ENCODE measurements at regions not wholly inside any gene's neighbourhood (a gene's known extent, or its start where the extent isn't known, plus 50 kb on each side); places are given as distances from the start of the nearest gene placed in this dataset.
"Not testable (repeated sequence)": the region's sequence is repeated elsewhere in the genome, so short reads cannot be mapped to it uniquely, and the experiment has no call there.

- TF ChIP-seq CTCF (IDR thresholded peaks at IDR 0.05): no peak
- Histone ChIP-seq H3K27ac (no peak overlapping the region), H3K9me3 (no peaks in the 10 kb centered on the region), H3K4me1 (no peaks in the 10 kb centered on the region), H3K36me3 (no peaks in the 10 kb centered on the region), H3K9ac (ENCODE audit: low read depth in 2 of 2, low read length in 2 of 2) (no peak overlapping the region), H3K27me3 (no peaks in the 10 kb centered on the region), H3K4me3 (no peak overlapping the region)
- no peak for DNase-seq
- intact Hi-C loops (cut with DNase I): no loop called here
Measured at GRCh38 chr10:109239371-109239770, 683.9 kb downstream of the XPNPEP1 start.

- Histone ChIP-seq H3K27ac (no peak overlapping the region), H3K36me3 (no peaks in the 10 kb centered on the region), H3K4me3 (no peak overlapping the region), H3K4me1 (no peaks in the 10 kb centered on the region), H3K9me3 (no peaks in the 10 kb centered on the region), H3K27me3 (no peaks in the 10 kb centered on the region), H3K9ac (ENCODE audit: low read depth in 2 of 2, low read length in 2 of 2) (no peak overlapping the region)
- no peak for TF ChIP-seq CTCF (IDR thresholded peaks at IDR 0.05)
- intact Hi-C loops (cut with DNase I): no loop called here
- no peak for DNase-seq
Measured at GRCh38 chr10:109237682-109238081, 685.6 kb downstream of the XPNPEP1 start.

GRCh38 chr10:109237050-109237449, 686.3 kb downstream of the XPNPEP1 start:
- Histone ChIP-seq H3K27me3 (no peaks in the 10 kb centered on the region), H3K9ac (ENCODE audit: low read depth in 2 of 2, low read length in 2 of 2) (no peak overlapping the region), H3K4me3 (no peak overlapping the region), H3K36me3 (no peaks in the 10 kb centered on the region), H3K27ac (no peak overlapping the region), H3K4me1 (no peaks in the 10 kb centered on the region), H3K9me3 (no peaks in the 10 kb centered on the region)
- TF ChIP-seq CTCF (IDR thresholded peaks at IDR 0.05): no peak
- intact Hi-C loops (cut with DNase I): no loop called here
- DNase-seq: no peak

- H3K4me3 ChIP-seq; H3K9ac ChIP-seq (ENCODE audit: low read depth in 2 of 2, low read length in 2 of 2); H3K27me3 ChIP-seq; H3K36me3 ChIP-seq; H3K9me3 ChIP-seq; H3K27ac ChIP-seq; H3K4me1 ChIP-seq; intact Hi-C loops (cut with DNase I); DNase-seq: not testable (repeated sequence)
Measured at GRCh38 chr10:109223533-109223932, 699.8 kb downstream of the XPNPEP1 start.

GRCh38 chr10:109219935-109220605, 703.2 kb downstream of the XPNPEP1 start:
- Histone ChIP-seq H3K27ac (no peak overlapping the region), H3K36me3 (no peaks in the 10 kb centered on the region), H3K4me1 (no peaks in the 10 kb centered on the region), H3K9me3 (no peaks in the 10 kb centered on the region), H3K9ac (ENCODE audit: low read depth in 2 of 2, low read length in 2 of 2) (no peak overlapping the region), H3K27me3 (no peaks in the 10 kb centered on the region), H3K4me3 (no peak overlapping the region)
- DNase-seq: no peak
- intact Hi-C loops (cut with DNase I): no loop called here
- TF ChIP-seq CTCF (IDR thresholded peaks at IDR 0.05): no peak

GRCh38 chr10:109218207-109218606, 705.1 kb downstream of the XPNPEP1 start:
- no peak overlapping the region for H3K27ac ChIP-seq
- no peaks in the 10 kb centered on the region for H3K36me3 ChIP-seq
- H3K9me3 ChIP-seq: no peaks in the 10 kb centered on the region
- H3K4me1 ChIP-seq: no peaks in the 10 kb centered on the region
- H3K4me3 ChIP-seq: no peak overlapping the region
- intact Hi-C loops (cut with DNase I): no loop called here
- no peak for DNase-seq
- no peak overlapping the region for H3K9ac ChIP-seq (ENCODE audit: low read depth in 2 of 2, low read length in 2 of 2)
- H3K27me3 ChIP-seq: no peaks in the 10 kb centered on the region
- TF ChIP-seq CTCF (IDR thresholded peaks at IDR 0.05): no peak

All from colonic mucosa (tissue), 4 donors.